H1 (cell line): ENCODE measurements at regions not wholly inside any gene's neighbourhood (a gene's known extent, or its start where the extent isn't known, plus 50 kb on each side); places are given as distances from the start of the nearest gene placed in this dataset.

Experiments
- CTBP2 ChIP-seq: IDR thresholded peaks from 2 replicates; pipeline ENCODE4 v1.7.0; 2011; ENCODE audit warnings: borderline replicate concordance, mild to moderate bottlenecking, moderate library complexity, mixed read lengths, low read length; ENCODE audit not compliant: insufficient read depth, insufficient read length
- SIX5 ChIP-seq: IDR thresholded peaks from 2 replicates; pipeline ENCODE4 v1.6.1; 2011; ENCODE audit warnings: mild to moderate bottlenecking, low read depth, low read length
- TAF7 ChIP-seq: optimal IDR thresholded peaks from 2 replicates; pipeline ENCODE3; 2011; ENCODE audit warnings: low read depth, mild to moderate bottlenecking, inconsistent platforms, low read length, moderate library complexity, borderline replicate concordance
- TEAD4 ChIP-seq: IDR thresholded peaks from 2 replicates; pipeline ENCODE4 v1.6.1; 2012; ENCODE audit warnings: low read depth, low read length, inconsistent platforms, mixed read lengths

- no peak for TF ChIP-seq TAF7
- no peak for TF ChIP-seq CTBP2
- no peak for TF ChIP-seq TEAD4
- TF ChIP-seq SIX5 = no peak
Observed at GRCh38 chr3:154588831-154589230, 158.8 kb upstream of the GPR149 start (continued).
